Uterus (tissue), 3 donors: ENCODE measurements at regions not wholly inside any gene's neighbourhood (a gene's known extent, or its start where the extent isn't known, plus 50 kb on each side); places are given as distances from the start of the nearest gene placed in this dataset.

Source experiments
- DNase-seq, 2 donors: peaks; one replicate each; pipeline ENCODE4 v3.0.0-alpha.2; 2019 to 2020
- H3K27ac ChIP-seq, 2 donors: fragments of 200-600 bp; sonication (generic); 1 replicate in 1 of 2; 2 replicates in 1 of 2; pipeline ENCODE4 v1.5.1; 2016 to 2018
- H3K27me3 ChIP-seq, 2 donors: fragments of 200-600 bp; sonication (generic); one replicate each; pipeline ENCODE4 v1.5.1; 2018 to 2019; ENCODE audit warnings: control low read depth in 1 of 2
- H3K36me3 ChIP-seq, 2 donors: fragments of 200-600 bp; sonication (generic); one replicate each; pipeline ENCODE4 v1.5.1; 2019; ENCODE audit warnings: control low read depth in 1 of 2
- H3K4me1 ChIP-seq, 2 donors: fragments of 200-600 bp; sonication (generic); one replicate each; pipeline ENCODE4 v1.5.1; 2018 to 2019; ENCODE audit warnings: control low read depth in 1 of 2
- H3K4me3 ChIP-seq, 2 donors: fragments of 200-600 bp; sonication (generic); 1 replicate in 1 of 2; 2 replicates in 1 of 2; pipeline ENCODE4 v1.5.1; 2018 to 2019; ENCODE audit warnings: mild to moderate bottlenecking in 1 of 2
- H3K9me3 ChIP-seq, 2 donors: fragments of 200-600 bp; sonication (generic); one replicate each; pipeline ENCODE4 v1.5.1; 2019; ENCODE audit warnings: control low read depth in 1 of 2
- CTCF ChIP-seq, 4 experiments: fragments of 200-600 bp in 2 of 4; fragments of 450-650 bp in 2 of 4; sonication (generic) in 2 of 4; IDR thresholded peaks; one replicate each; pipeline ENCODE4 v1.5.1; 2016 to 2019; ENCODE audit warnings: antibody characterized with exemption in 4 of 4, mild to moderate bottlenecking in 2 of 4, moderate library complexity in 1 of 4
- POLR2A ChIP-seq, 2 donors: fragments of 450-650 bp; IDR thresholded peaks; one replicate each; pipeline ENCODE4 v1.6.1; 2016; ENCODE audit warnings: antibody characterized with exemption in 2 of 2, mild to moderate bottlenecking in 1 of 2, moderate library complexity in 1 of 2
- intact Hi-C: fragments of 100-400 bp; cut with DNase I; formaldehyde crosslinking; loops from one replicate; pipeline ENCODE4 v1.15.1; 2023; ENCODE audit warnings: low total_unique reads
- donor health status: DM: yes; HTN: yes; CAD: no.

- no peaks in the 10 kb centered on the region for H3K4me1 ChIP-seq
- TF ChIP-seq CTCF (IDR thresholded peaks at IDR 0.05): no peak
- TF ChIP-seq POLR2A (IDR thresholded peaks at IDR 0.05): no peak
- H3K36me3 ChIP-seq: no peaks in the 10 kb centered on the region
- DNase-seq: no peak
- no peak overlapping the region for H3K27ac ChIP-seq
- H3K27me3 ChIP-seq: no peaks in the 10 kb centered on the region
- intact Hi-C loops: no loop called here
- no peak overlapping the region for H3K4me3 ChIP-seq
- no peaks in the 10 kb centered on the region for H3K9me3 ChIP-seq
Observed at GRCh38 chr1:80534606-80535360, 1266.0 kb upstream of the ADGRL2 start.

DNA sequence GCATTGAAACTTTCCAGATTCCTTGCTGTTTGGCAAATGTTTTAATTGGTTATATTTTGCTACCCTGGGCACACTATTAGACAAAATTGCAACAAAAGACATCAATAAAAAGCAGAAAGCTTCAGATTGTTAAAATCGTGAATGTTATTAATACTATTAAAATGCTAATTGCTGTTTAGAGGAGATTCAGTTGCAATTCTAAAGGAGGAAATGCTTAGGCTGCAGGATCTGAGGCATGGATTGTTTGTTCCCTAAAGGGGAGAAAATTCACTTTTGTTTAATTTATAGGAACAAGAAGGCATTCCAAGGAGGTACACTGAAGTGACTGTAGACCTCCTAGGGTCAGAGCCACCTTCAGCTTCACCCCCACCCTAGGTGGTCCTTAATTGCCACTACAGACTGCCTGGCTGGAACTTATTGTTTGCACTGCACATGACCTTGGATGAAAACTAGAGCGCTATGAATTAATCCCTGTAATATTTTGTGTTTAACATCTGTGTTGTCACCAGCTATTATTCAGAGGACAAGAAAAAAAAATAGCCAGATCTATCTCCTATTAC is 1266.9 kb upstream of the ADGRL2 start:
- Histone ChIP-seq H3K9me3 (no peaks in the 10 kb centered on the region), H3K36me3 (no peaks in the 10 kb centered on the region), H3K27ac (no peak overlapping the region), H3K4me1 (no peaks in the 10 kb centered on the region), H3K27me3 (no peaks in the 10 kb centered on the region), H3K4me3 (no peak overlapping the region)
- TF ChIP-seq CTCF (IDR thresholded peaks at IDR 0.05) (no peak), POLR2A (IDR thresholded peaks at IDR 0.05) (no peak)
- no peak for DNase-seq
- intact Hi-C loops: no loop called here

- TF ChIP-seq CTCF (IDR thresholded peaks at IDR 0.05): no peak
- TF ChIP-seq POLR2A (IDR thresholded peaks at IDR 0.05): no peak
- H3K9me3 ChIP-seq: no peaks in the 10 kb centered on the region
- no peaks in the 10 kb centered on the region for H3K4me1 ChIP-seq
- H3K27ac ChIP-seq: no peak overlapping the region
- H3K36me3 ChIP-seq: no peaks in the 10 kb centered on the region
- intact Hi-C loops: no loop called here
- no peak for DNase-seq
- H3K27me3 ChIP-seq: no peaks in the 10 kb centered on the region
- no peak overlapping the region for H3K4me3 ChIP-seq
Observed at GRCh38 chr1:80533093-80533492, 1267.6 kb upstream of the ADGRL2 start.

- DNase-seq: no peak
- no peak overlapping the region for H3K27ac ChIP-seq
- no peak overlapping the region for H3K4me3 ChIP-seq
- no peaks in the 10 kb centered on the region for H3K27me3 ChIP-seq
- H3K4me1 ChIP-seq: no peaks in the 10 kb centered on the region
- no peaks in the 10 kb centered on the region for H3K36me3 ChIP-seq
- no peak for TF ChIP-seq POLR2A (IDR thresholded peaks at IDR 0.05)
- TF ChIP-seq CTCF (IDR thresholded peaks at IDR 0.05): no peak
- intact Hi-C loops: no loop called here
- no peaks in the 10 kb centered on the region for H3K9me3 ChIP-seq
Observed at GRCh38 chr1:80531182-80531581, 1269.6 kb upstream of the ADGRL2 start.

DNA sequence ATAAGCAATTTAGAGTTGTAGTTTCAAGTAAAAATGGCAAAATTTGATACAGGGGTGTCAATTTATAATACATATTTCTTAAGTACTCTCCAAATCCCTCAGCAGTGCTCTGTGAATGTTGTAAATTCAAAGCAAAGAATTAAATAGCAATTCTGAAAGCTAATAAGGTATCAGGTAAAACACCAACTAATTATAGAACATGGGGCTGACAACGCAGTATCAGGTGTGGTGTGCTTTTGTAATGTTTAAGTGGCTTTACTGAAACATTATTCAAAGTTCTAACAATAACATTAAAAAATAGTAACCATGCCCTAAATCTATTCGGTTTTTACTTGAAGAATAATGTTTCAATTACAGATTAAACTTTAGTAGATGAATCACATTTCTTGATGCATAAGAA is 1271.2 kb upstream of the ADGRL2 start:
- Histone ChIP-seq H3K4me1 (no peaks in the 10 kb centered on the region), H3K27ac (no peak overlapping the region), H3K9me3 (no peaks in the 10 kb centered on the region), H3K36me3 (no peaks in the 10 kb centered on the region), H3K27me3 (no peaks in the 10 kb centered on the region), H3K4me3 (no peak overlapping the region)
- intact Hi-C loops: no loop called here
- TF ChIP-seq POLR2A (IDR thresholded peaks at IDR 0.05) (no peak), CTCF (IDR thresholded peaks at IDR 0.05) (no peak)
- no peak for DNase-seq
